GM12864 (cell line): ENCODE measurements at regions not wholly inside any gene's neighbourhood (a gene's known extent, or its start where the extent isn't known, plus 50 kb on each side); places are given as distances from the start of the nearest gene placed in this dataset.

Experiments used
- DNase-seq: peaks from one replicate; pipeline ENCODE4 v3.0.0-alpha.2; 2011; ENCODE audit warnings: low read depth
- H3K4me3 ChIP-seq: 2 replicates; pipeline ENCODE4 v1.5.1; 2011; ENCODE audit warnings: mild to moderate bottlenecking, low read depth, low read length, control low read depth
- TF ChIP-seq, protein P1 (sequence below): IDR thresholded peaks from 2 replicates; pipeline ENCODE4 v1.5.1; 2011; ENCODE audit warnings: low read depth, mild to moderate bottlenecking, moderate library complexity, low read length, control low read depth, inconsistent platforms; ENCODE audit errors: missing control alignments

DNA sequence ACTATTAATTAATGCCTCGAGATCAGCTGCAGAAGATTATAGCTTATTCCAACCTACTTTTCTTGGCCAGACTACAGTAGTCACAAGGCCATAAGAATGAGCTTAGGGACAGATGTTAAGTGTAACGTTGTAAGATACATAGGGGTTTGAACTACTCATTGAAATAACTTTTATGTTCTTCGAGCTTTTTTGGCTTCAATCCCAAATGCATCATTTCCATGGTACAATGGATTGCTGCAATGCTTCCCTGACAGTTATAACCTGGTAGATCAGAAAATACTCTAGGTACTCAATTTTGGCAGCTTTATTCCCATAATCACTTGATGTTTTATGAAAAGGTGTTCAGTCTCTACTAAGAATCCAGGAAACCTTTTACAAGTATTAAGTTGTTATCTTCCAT lies 2216.7 kb upstream of the PCDH20 start:
- TF ChIP-seq, protein P1, sequence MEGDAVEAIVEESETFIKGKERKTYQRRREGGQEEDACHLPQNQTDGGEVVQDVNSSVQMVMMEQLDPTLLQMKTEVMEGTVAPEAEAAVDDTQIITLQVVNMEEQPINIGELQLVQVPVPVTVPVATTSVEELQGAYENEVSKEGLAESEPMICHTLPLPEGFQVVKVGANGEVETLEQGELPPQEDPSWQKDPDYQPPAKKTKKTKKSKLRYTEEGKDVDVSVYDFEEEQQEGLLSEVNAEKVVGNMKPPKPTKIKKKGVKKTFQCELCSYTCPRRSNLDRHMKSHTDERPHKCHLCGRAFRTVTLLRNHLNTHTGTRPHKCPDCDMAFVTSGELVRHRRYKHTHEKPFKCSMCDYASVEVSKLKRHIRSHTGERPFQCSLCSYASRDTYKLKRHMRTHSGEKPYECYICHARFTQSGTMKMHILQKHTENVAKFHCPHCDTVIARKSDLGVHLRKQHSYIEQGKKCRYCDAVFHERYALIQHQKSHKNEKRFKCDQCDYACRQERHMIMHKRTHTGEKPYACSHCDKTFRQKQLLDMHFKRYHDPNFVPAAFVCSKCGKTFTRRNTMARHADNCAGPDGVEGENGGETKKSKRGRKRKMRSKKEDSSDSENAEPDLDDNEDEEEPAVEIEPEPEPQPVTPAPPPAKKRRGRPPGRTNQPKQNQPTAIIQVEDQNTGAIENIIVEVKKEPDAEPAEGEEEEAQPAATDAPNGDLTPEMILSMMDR = no peak
- no peak overlapping the region for H3K4me3 ChIP-seq
- no peak for DNase-seq

DNA sequence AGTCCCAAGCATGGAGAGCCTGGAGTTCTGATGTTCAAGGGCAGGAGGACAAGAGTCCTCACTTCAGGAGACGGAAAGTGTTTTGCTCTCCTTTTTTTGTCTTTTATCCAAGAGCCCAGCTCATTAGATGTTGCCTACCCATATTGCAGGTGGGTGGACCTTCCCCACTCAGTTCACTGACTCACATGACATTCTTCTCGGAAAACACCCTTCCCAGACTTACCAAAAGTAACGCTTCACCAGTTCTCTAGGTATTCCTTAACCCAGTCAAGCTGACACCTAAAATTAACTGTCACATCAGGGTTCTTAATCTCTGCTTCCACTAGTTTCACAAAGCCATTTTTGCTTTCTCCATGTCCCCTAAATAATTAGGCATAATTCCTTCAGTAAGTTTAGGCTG lies 2215.4 kb upstream of the PCDH20 start:
- TF ChIP-seq, protein P1 = no peak
- H3K4me3 ChIP-seq = no peak overlapping the region
- no peak for DNase-seq

DNA sequence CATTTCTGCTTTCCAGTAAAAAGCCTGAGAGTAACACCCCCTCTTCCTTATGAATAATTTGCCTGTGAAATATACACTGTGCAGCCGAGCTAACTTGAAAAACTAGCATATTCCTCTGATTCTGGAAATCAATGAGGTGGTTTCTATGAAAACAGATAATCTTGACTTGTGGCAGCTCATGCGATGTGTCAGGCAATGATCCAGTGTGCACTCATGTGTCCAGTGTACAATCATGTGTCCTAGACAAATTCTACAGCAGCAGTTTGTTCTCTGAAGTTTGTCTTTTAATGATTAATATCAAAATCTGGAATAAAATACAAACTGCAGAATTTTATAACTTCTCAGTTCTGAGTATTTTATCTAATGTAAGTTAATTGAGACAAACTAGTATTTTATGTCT lies 2213.9 kb upstream of the PCDH20 start:
- no peak overlapping the region for H3K4me3 ChIP-seq
- TF ChIP-seq, protein P1 = no peak
- DNase-seq = no peak

DNA sequence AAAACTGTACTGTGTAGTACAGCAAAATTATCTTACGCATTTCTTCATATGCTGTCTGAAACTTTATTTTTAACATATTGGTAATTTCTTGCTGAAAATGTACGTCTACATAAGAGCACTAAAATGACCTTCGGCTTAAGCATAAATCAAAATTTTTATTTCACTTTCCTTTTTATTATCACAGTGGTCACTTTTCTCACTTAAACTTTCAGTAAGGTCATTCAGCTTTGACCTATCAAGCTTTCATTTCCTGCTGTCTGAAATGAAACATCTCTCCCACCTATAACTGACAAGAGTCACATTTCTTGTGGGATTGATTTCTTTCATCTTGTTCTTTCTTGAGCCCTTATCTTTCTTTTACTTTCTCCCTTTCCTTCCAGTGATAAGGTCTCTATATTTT lies 2212.7 kb upstream of the PCDH20 start:
- H3K4me3 ChIP-seq = no peak overlapping the region
- TF ChIP-seq, protein P1 = no peak
- DNase-seq = no peak

DNA sequence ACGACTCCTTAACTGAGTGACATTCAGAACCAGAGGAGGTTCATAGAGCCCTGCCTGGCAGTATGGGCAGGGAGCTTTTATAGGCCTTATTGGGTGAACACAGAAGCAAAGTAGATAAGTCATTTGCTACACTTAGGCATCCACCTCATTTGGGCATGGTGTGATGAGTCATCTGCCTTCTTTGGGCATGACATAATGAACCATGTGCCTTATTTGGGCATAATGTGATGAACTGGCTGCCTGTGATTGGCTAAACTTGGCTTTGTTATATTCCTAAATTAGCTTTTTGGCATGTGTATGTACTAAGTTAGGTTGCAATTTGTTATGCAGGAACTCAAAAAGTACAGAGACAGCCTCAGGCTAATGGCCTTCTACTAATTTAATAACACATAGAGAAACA lies 2210.2 kb upstream of the PCDH20 start:
- TF ChIP-seq, protein P1 = no peak
- DNase-seq = no peak
- H3K4me3 ChIP-seq = no peak overlapping the region

DNA sequence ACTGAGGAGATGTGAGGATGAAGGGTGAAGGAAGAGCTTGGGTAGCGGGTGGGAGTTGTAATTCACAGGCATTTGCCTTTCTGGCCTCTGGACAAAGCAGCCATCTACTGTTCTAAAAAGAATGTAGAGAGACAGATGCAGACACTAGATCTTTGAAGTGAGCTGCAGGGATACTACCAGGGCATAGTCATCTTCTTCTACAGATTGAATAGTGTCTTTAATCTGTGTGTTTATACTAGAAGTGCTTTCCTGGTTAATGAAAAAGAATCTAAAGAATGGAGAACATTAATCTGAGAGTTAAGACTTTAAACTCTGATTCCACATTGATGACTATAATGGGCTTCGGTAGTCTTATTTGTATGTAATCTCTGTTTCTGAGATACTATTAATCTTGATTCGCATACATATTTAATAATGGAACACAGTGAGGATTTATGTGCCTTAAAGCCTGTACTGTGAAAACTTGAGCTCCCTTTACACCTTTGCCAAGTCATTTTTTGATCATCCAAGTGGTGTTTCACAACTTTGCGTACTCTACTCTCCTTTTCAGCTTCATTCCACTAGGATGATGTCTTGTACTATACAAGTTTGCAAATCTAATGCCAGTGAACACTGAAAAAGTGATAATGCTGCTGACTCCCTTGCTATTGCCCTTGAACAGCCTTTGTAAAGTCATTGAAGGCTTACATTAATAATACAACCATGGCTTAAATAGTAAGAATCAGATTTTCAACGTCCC lies 2199.4 kb upstream of the PCDH20 start:
- TF ChIP-seq, protein P1 = no peak
- no peak for DNase-seq
- H3K4me3 ChIP-seq = no peak overlapping the region

DNA sequence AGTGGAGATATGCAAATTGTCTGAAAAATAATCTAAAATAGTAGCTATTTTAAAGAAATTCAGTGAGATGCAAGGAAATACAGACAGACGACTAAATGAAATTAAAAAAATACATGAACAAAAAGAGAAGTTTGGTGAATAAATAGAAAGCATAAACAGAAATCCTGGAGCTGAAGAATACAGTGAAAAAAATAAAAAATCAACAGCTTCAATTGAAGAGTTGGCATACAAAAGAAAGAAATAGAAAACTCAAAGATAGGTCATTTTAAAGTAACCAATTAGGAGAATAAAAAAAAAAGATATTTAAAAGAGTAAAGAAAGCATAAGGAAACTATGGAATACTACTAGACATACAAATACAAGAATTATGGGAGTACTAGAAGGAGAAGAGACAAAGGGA lies 2191.5 kb upstream of the PCDH20 start:
- H3K4me3 ChIP-seq = no peak overlapping the region
- TF ChIP-seq, protein P1 = no peak
- DNase-seq = no peak
